HepG2 (cell line): ENCODE measurements at regions not wholly inside any gene's neighbourhood (a gene's known extent, or its start where the extent isn't known, plus 50 kb on each side); places are given as distances from the start of the nearest gene placed in this dataset.

Source experiments
- ATAC-seq: fragments of 200-7000 bp; cut with Tn5 transposase; 3 replicates; pipeline ENCODE4 v1.9.1; 2020; ENCODE audit warnings: mild to moderate bottlenecking, moderate library complexity
- BruUV-seq: library from RNA; stranded (reverse); fragments of 400-500 nt; replicated peaks from 2 replicates; lab custom pipeline; 2021; lab: Mats Ljungman, UMichigan
- CTCF ChIA-PET: fragments of 300-600 bp; formaldehyde crosslinking; extraction: SDS; loops from one replicate; lab custom pipeline; 2021; ENCODE audit warnings: low total read pairs, inconsistent platforms, low intra/inter-chr PET ratio; lab: Yijun Ruan, JAX
- POLR2A ChIA-PET: fragments of 350-600 bp; sonication (Branson Sonifier 250); formaldehyde crosslinking; loops from one replicate; lab custom pipeline; 2020; ENCODE audit warnings: antibody characterized with exemption, inconsistent platforms; lab: Yijun Ruan, JAX
- DNase-seq: peaks from one replicate; pipeline ENCODE4 v3.0.0-alpha.2; 2015; ENCODE audit warnings: low spot score
- FAIRE-seq: peaks from 3 replicates; lab custom pipeline; 2011; peaks lifted over from hg19 to GRCh38; lab: Jason Lieb, UNC
- H2AFZ ChIP-seq: one replicate; pipeline ENCODE4 v1.6.1; 2011; ENCODE audit warnings: low read length, inconsistent platforms
- H3K27ac ChIP-seq: fragments of 300-600 bp; 3 replicates; pipeline ENCODE4 v1.8.0; 2011; ENCODE audit warnings: mixed run types, mild to moderate bottlenecking, mixed read lengths, low read length, inconsistent platforms; ENCODE audit not compliant: insufficient read depth; ENCODE audit errors: extremely low read length
- H3K27me3 ChIP-seq, 2 experiments: fragments of 200-600 bp in 1 of 2; 2 replicates in 1 of 2; 3 replicates in 1 of 2; pipeline versions ENCODE4 v1.6.0 to v1.8.0; 2011; ENCODE audit warnings: low read length in 2 of 2, mild to moderate bottlenecking in 2 of 2, moderate library complexity in 2 of 2, inconsistent platforms in 1 of 2; ENCODE audit not compliant: insufficient read depth in 2 of 2, control insufficient read depth in 1 of 2
- H3K36me3 ChIP-seq, 2 experiments: fragments of 200-600 bp in 1 of 2; replicated peaks in 1 of 2; 2 replicates in 1 of 2; 3 replicates in 1 of 2; pipeline versions ENCODE4 v1.5.1 to v1.8.0; 2011; ENCODE audit warnings: low read length in 2 of 2, inconsistent platforms in 1 of 2; ENCODE audit not compliant: insufficient read depth in 2 of 2, control insufficient read depth in 1 of 2
- H3K4me1 ChIP-seq: 2 replicates; pipeline ENCODE4 v1.5.1; 2012; ENCODE audit warnings: low read length, inconsistent platforms; ENCODE audit not compliant: insufficient read depth
- H3K4me2 ChIP-seq: 2 replicates; pipeline ENCODE4 v1.6.0; 2011; ENCODE audit warnings: low read depth, low read length, inconsistent platforms
- H3K4me3 ChIP-seq, 3 experiments: fragments of 200-600 bp in 1 of 3; sonication (generic), shearing (Covaris generic) in 1 of 3; replicated peaks in 1 of 3; 2 replicates each; pipeline ENCODE4 v1.5.1; 2011 to 2016; ENCODE audit warnings: low read length in 3 of 3, inconsistent platforms in 2 of 3, low read depth in 2 of 3, mild to moderate bottlenecking in 2 of 3, control low read depth in 1 of 3, mixed read lengths in 1 of 3; ENCODE audit not compliant: insufficient read depth in 1 of 3
- H3K79me2 ChIP-seq: one replicate; pipeline ENCODE4 v1.6.1; 2011; ENCODE audit warnings: low read length, inconsistent platforms; ENCODE audit not compliant: insufficient read depth
- H3K9ac ChIP-seq: 2 replicates; pipeline ENCODE4 v1.6.0; 2011; ENCODE audit warnings: mild to moderate bottlenecking, low read depth, low read length, inconsistent platforms; ENCODE audit not compliant: insufficient read depth
- H3K9me3 ChIP-seq: 2 replicates; pipeline ENCODE4 v1.5.1; 2012; ENCODE audit warnings: mild to moderate bottlenecking, low read length
- H4K20me1 ChIP-seq: 2 replicates; pipeline ENCODE4 v1.6.0; 2011; ENCODE audit warnings: inconsistent platforms, mild to moderate bottlenecking, low read length, moderate library complexity; ENCODE audit not compliant: insufficient read depth
- CEBPB ChIP-seq: IDR thresholded peaks from 2 replicates; pipeline ENCODE4 v1.6.1; 2011; ENCODE audit warnings: low read depth, low read length, improper control_type of control experiment, borderline replicate concordance
- MBD4 ChIP-seq: IDR thresholded peaks from 2 replicates; pipeline ENCODE4 v1.6.1; 2012; ENCODE audit warnings: low read length, inconsistent platforms, borderline replicate concordance
- NCOA1 ChIP-seq: sonication (generic); formaldehyde crosslinking; IDR thresholded peaks from 2 replicates; pipeline ENCODE4 v1.9.0; 2021; ENCODE audit warnings: missing genetic modification reagents
- RFX3 ChIP-seq: IDR thresholded peaks from 2 replicates; pipeline ENCODE4 v1.6.1; 2016; ENCODE audit warnings: missing biosample characterization, missing genetic modification reagents
- SUZ12 ChIP-seq: fragments of 150-350 bp; IDR thresholded peaks from 2 replicates; pipeline ENCODE4 v1.6.1; 2014; ENCODE audit warnings: low read depth, low read length
- TCF7L2 ChIP-seq: IDR thresholded peaks from 2 replicates; pipeline ENCODE4 v1.6.1; 2011; ENCODE audit warnings: mild to moderate bottlenecking, low read depth, low read length, moderate library complexity
- ZMYM4 ChIP-seq: sonication (generic); formaldehyde crosslinking; IDR thresholded peaks from 2 replicates; pipeline ENCODE4 v1.8.1; 2023; ENCODE audit warnings: mild to moderate bottlenecking, missing genetic modification reagents
- ZSCAN29 ChIP-seq: sonication (generic); formaldehyde crosslinking; conservative IDR thresholded peaks from 2 replicates; pipeline ENCODE4 v1.4.0; 2020; ENCODE audit warnings: mild to moderate bottlenecking, missing genetic modification reagents
- WGBS: methylation state at CpG from one replicate; pipeline ENCODE4 v1.1.6; 2017; ENCODE audit warnings: low lambda C conversion rate; 5-methylcytosine and 5-hydroxymethylcytosine counted together
- in situ Hi-C: cut with HindIII; loops from 2 replicates; pipeline ENCODE4 v1.10.0; 2017; ENCODE audit warnings: low pct_unique_long_range_greater_than_20kb; ENCODE audit not compliant: extremely low pct_ligation_motif_present
- intact Hi-C: fragments of 100-400 bp; cut with micrococcal nuclease; formaldehyde crosslinking; loops from one replicate; pipeline ENCODE4 v1.10.0; 2022; ENCODE audit not compliant: unreplicated experiment
- TF ChIP-seq, protein P1 (sequence below): fragments of 450-650 bp; IDR thresholded peaks from 2 replicates; pipeline ENCODE4 v1.6.1; 2017; ENCODE audit warnings: mild to moderate bottlenecking
- TF ChIP-seq, protein P2 (sequence below): sonication (generic); formaldehyde crosslinking; IDR thresholded peaks from 2 replicates; pipeline ENCODE4 v1.5.0; 2020; ENCODE audit warnings: mild to moderate bottlenecking, missing genetic modification reagents, borderline replicate concordance
- TF ChIP-seq, protein P3 (sequence below), 2 experiments: sonication (generic) in 1 of 2; formaldehyde crosslinking in 1 of 2; IDR thresholded peaks; 2 replicates each; pipeline versions ENCODE4 v1.4.0 to v1.6.1; 2016 to 2020; ENCODE audit warnings: borderline replicate concordance in 1 of 2, low read depth in 1 of 2, mild to moderate bottlenecking in 1 of 2, missing genetic modification reagents in 1 of 2

DNA sequence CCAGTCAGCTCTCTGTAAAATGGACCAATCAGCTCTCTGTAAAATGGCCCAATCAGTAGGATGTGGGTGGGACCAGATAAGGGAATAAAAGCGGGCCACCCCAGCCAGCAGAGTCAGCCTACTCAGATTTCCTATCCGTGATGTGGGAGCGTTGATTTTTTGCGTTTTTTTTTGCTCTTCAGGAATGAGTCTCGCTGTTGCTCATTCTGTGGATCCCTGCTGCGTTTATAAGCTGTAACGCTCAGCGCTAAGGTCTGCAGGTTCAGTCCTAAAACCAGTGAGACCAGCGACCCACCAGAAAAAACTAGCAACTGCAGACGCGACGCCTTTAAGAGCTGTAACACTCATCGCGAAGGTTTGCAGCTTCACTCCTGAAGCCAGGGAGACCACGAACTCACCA, 435.7 kb downstream of the SLITRK6 start (continued):
- TF ChIP-seq, protein P1, sequence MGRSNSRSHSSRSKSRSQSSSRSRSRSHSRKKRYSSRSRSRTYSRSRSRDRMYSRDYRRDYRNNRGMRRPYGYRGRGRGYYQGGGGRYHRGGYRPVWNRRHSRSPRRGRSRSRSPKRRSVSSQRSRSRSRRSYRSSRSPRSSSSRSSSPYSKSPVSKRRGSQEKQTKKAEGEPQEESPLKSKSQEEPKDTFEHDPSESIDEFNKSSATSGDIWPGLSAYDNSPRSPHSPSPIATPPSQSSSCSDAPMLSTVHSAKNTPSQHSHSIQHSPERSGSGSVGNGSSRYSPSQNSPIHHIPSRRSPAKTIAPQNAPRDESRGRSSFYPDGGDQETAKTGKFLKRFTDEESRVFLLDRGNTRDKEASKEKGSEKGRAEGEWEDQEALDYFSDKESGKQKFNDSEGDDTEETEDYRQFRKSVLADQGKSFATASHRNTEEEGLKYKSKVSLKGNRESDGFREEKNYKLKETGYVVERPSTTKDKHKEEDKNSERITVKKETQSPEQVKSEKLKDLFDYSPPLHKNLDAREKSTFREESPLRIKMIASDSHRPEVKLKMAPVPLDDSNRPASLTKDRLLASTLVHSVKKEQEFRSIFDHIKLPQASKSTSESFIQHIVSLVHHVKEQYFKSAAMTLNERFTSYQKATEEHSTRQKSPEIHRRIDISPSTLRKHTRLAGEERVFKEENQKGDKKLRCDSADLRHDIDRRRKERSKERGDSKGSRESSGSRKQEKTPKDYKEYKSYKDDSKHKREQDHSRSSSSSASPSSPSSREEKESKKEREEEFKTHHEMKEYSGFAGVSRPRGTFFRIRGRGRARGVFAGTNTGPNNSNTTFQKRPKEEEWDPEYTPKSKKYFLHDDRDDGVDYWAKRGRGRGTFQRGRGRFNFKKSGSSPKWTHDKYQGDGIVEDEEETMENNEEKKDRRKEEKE, result no peak
- TF ChIP-seq RFX3, result no peak
- no peak for TF ChIP-seq TCF7L2
- TF ChIP-seq, protein P2, sequence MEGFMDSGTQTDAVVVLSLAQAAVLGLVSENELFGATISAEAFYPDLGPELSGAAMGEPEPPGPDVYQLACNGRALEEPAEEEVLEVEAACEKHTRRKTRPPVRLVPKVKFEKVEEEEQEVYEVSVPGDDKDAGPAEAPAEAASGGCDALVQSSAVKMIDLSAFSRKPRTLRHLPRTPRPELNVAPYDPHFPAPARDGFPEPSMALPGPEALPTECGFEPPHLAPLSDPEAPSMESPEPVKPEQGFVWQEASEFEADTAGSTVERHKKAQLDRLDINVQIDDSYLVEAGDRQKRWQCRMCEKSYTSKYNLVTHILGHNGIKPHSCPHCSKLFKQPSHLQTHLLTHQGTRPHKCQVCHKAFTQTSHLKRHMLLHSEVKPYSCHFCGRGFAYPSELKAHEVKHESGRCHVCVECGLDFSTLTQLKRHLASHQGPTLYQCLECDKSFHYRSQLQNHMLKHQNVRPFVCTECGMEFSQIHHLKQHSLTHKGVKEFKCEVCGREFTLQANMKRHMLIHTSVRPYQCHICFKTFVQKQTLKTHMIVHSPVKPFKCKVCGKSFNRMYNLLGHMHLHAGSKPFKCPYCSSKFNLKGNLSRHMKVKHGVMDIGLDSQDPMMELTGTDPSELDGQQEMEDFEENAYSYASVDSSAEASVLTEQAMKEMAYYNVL (CRISPR knock-in tag), result no peak
- no peak for TF ChIP-seq ZMYM4 (CRISPR knock-in tag)
- no peak for TF ChIP-seq NCOA1 (CRISPR knock-in tag)
- TF ChIP-seq CEBPB, result no peak
- TF ChIP-seq MBD4, result no peak

DNA sequence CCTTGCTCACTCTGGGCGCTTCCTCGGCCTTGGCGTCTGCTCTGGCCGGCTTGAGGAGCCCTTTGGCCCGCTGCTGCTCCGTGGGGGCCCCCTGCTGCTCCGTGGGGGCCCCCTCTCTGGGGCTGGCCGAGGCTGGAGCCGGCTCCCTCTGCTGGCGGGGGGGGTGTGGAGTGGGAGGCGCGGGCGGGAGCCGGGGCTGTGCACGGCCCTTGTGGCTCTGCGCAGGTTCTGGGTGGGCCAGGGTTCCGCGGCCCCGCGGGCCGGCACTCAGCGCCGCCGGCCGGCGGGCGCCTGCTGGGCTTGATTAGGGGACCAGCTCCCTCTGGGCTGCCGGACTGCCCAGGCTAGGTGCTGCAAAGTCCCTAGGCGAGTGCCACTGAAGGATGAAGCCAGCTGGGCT, 436.2 kb downstream of the SLITRK6 start:
- Histone ChIP-seq H3K4me2 (no peak overlapping the region), H4K20me1 (no peaks in the 10 kb centered on the region), H3K4me1 (no peaks in the 10 kb centered on the region), H3K36me3 (no peaks in the 10 kb centered on the region), H3K4me3 (no peak overlapping the region), H3K9ac (no peak overlapping the region), H2AFZ (no peak overlapping the region), H3K9me3 (no peaks in the 10 kb centered on the region), H3K27me3 (no peaks in the 10 kb centered on the region), H3K27ac (no peak overlapping the region), H3K79me2 (no peaks in the 10 kb centered on the region)
- no CpG with 5 or more reads among the region's 29 CpGs for WGBS
- no TSS peak for BruUV-seq
- DNase-seq (no peak), FAIRE-seq (no peak), ATAC-seq (no peak)
- CTCF ChIA-PET, result no interaction called here
- POLR2A ChIA-PET, result no interaction called here
- intact Hi-C loops (no loop called here), in situ Hi-C loops (no loop called here)
- TF ChIP-seq, protein P3, sequence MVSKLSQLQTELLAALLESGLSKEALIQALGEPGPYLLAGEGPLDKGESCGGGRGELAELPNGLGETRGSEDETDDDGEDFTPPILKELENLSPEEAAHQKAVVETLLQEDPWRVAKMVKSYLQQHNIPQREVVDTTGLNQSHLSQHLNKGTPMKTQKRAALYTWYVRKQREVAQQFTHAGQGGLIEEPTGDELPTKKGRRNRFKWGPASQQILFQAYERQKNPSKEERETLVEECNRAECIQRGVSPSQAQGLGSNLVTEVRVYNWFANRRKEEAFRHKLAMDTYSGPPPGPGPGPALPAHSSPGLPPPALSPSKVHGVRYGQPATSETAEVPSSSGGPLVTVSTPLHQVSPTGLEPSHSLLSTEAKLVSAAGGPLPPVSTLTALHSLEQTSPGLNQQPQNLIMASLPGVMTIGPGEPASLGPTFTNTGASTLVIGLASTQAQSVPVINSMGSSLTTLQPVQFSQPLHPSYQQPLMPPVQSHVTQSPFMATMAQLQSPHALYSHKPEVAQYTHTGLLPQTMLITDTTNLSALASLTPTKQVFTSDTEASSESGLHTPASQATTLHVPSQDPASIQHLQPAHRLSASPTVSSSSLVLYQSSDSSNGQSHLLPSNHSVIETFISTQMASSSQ (IDR thresholded peaks at IDR 0.05; ENCODE audit: low read depth), result no peak
- TF ChIP-seq, protein P3 (CRISPR knock-in tag; IDR thresholded peaks at IDR 0.05; ENCODE audit: borderline replicate concordance), result no peak
- TF ChIP-seq ZSCAN29 (CRISPR knock-in tag) (no peak), SUZ12 (no peak)
